Gastrocnemius medialis (tissue), 4 donors: ENCODE measurements at regions not wholly inside any gene's neighbourhood (a gene's known extent, or its start where the extent isn't known, plus 50 kb on each side); places are given as distances from the start of the nearest gene placed in this dataset.

Source experiments
- POLR2A ChIP-seq, 2 donors: fragments of 450-650 bp; IDR thresholded peaks; one replicate each; pipeline ENCODE4 v1.6.1; 2017; ENCODE audit warnings: antibody characterized with exemption in 2 of 2, mild to moderate bottlenecking in 2 of 2, moderate library complexity in 2 of 2
- TF ChIP-seq, protein P1 (sequence below), 5 experiments: fragments of 450-650 bp in 3 of 5; fragments of 200-600 bp in 2 of 5; sonication (generic) in 2 of 5; IDR thresholded peaks in 4 of 5; conservative IDR thresholded peaks in 1 of 5; 1 replicate in 4 of 5; 2 replicates in 1 of 5; pipeline ENCODE4 v1.5.1; 2016 to 2019; ENCODE audit warnings: antibody characterized with exemption in 5 of 5, mild to moderate bottlenecking in 3 of 5, moderate library complexity in 3 of 5

DNA sequence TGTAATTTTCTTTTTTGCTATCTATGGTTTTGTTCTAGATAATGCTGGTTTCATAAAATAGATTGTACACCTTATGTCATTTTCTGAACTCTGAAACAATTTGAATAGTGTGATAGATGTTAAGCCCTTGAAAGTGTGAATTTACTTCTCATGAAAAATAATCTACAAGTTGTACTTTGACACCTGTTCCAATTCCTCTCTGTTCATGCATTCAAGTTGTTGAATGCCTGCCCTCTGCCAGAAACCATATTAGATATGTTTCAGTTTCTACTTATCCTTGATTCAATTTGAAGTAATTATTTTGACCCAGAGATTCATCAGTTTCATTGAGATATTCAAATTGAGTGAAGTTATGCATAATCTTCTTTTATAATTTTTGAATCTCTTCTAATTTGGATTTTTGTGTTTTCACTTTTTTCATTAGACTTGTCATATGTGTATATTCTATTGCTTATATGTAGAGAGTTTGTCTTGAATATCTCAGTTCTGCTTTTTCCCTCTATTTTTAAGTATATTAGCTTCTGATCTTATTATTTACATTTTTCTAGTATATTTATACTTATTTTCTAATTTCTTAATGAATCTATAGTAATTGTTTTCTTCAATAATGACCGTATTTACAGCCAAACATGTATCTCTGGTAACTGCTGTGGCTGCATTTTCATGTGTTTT is 143.3 kb upstream of the TACR1 start:
- no peak for TF ChIP-seq POLR2A (IDR thresholded peaks at IDR 0.05)
- TF ChIP-seq, protein P1, sequence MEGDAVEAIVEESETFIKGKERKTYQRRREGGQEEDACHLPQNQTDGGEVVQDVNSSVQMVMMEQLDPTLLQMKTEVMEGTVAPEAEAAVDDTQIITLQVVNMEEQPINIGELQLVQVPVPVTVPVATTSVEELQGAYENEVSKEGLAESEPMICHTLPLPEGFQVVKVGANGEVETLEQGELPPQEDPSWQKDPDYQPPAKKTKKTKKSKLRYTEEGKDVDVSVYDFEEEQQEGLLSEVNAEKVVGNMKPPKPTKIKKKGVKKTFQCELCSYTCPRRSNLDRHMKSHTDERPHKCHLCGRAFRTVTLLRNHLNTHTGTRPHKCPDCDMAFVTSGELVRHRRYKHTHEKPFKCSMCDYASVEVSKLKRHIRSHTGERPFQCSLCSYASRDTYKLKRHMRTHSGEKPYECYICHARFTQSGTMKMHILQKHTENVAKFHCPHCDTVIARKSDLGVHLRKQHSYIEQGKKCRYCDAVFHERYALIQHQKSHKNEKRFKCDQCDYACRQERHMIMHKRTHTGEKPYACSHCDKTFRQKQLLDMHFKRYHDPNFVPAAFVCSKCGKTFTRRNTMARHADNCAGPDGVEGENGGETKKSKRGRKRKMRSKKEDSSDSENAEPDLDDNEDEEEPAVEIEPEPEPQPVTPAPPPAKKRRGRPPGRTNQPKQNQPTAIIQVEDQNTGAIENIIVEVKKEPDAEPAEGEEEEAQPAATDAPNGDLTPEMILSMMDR (IDR thresholded peaks at IDR 0.05 in 4 of 5, conservative IDR thresholded peaks at IDR 0.05 in 1 of 5), result no peak
